Transverse colon (tissue), 4 donors: ENCODE measurements at regions not wholly inside any gene's neighbourhood (a gene's known extent, or its start where the extent isn't known, plus 50 kb on each side); places are given as distances from the start of the nearest gene placed in this dataset.

Source experiments
- DNase-seq: peaks from one replicate; pipeline ENCODE4 v3.0.0-alpha.2; 2019
- H3K27ac ChIP-seq, 4 donors: fragments of 200-600 bp; sonication (generic); 2 replicates each; pipeline ENCODE4 v1.5.1; 2016 to 2018; ENCODE audit warnings: inconsistent platforms in 4 of 4
- H3K27me3 ChIP-seq: fragments of 200-600 bp; sonication (generic); 2 replicates; pipeline ENCODE4 v1.5.1; 2017; ENCODE audit warnings: inconsistent platforms
- H3K36me3 ChIP-seq, 4 donors: fragments of 200-600 bp; sonication (generic); 2 replicates each; pipeline ENCODE4 v1.5.1; 2017 to 2019; ENCODE audit warnings: inconsistent platforms in 4 of 4
- H3K4me1 ChIP-seq, 4 donors: fragments of 200-600 bp; sonication (generic); 2 replicates each; pipeline ENCODE4 v1.5.1; 2017 to 2020; ENCODE audit warnings: inconsistent platforms in 4 of 4
- H3K4me3 ChIP-seq, 4 donors: fragments of 200-600 bp; sonication (generic); 1 replicate in 1 of 4; 2 replicates in 3 of 4; pipeline versions ENCODE4 v1.5.1 to v1.6.1; 2017 to 2019; ENCODE audit warnings: inconsistent platforms in 4 of 4
- H3K9me3 ChIP-seq, 2 donors: fragments of 200-600 bp; sonication (generic); 2 replicates each; pipeline ENCODE4 v1.5.1; 2017 to 2019; ENCODE audit warnings: inconsistent platforms in 2 of 2
- EP300 ChIP-seq: sonication (generic); formaldehyde crosslinking; IDR thresholded peaks from one replicate; pipeline ENCODE4 v1.6.1; 2017; ENCODE audit warnings: antibody characterized with exemption, low read depth
- POLR2A ChIP-seq: fragments of 450-650 bp; IDR thresholded peaks from one replicate; pipeline ENCODE4 v1.6.1; 2016; ENCODE audit warnings: antibody characterized with exemption, mild to moderate bottlenecking, moderate library complexity
- POLR2AphosphoS5 ChIP-seq, 3 donors: sonication (generic); formaldehyde crosslinking; IDR thresholded peaks; one replicate each; pipeline ENCODE4 v1.6.1; 2016; ENCODE audit warnings: antibody characterized with exemption in 3 of 3
- WGBS, 2 donors: methylation state at CpG; one replicate each; pipeline ENCODE4 v1.1.5; 2018; ENCODE audit warnings: low coverage in 1 of 2; 5-methylcytosine and 5-hydroxymethylcytosine counted together
- in situ Hi-C, 4 donors: fragments of 200-750 bp; cut with MboI; loops; one replicate each; pipeline versions ENCODE4 v1.15.0 to v1.15.1; 2017; ENCODE audit warnings: low sequenced_read_pairs in 3 of 4, low pct_ligation_motif_present in 1 of 4, low pct_unique_long_range_greater_than_20kb in 1 of 4
- intact Hi-C: fragments of 100-400 bp; cut with DNase I; formaldehyde crosslinking; loops from one replicate; pipeline ENCODE4 v1.15.1; 2023; ENCODE audit warnings: low total_unique reads
- TF ChIP-seq, protein P1 (sequence below), 5 experiments: fragments of 200-600 bp in 3 of 5; fragments of 450-650 bp in 2 of 5; sonication (generic) in 3 of 5; IDR thresholded peaks; 1 replicate in 2 of 5; 2 replicates in 3 of 5; pipeline ENCODE4 v1.5.1; 2016 to 2017; ENCODE audit warnings: antibody characterized with exemption in 5 of 5, inconsistent platforms in 3 of 5, mild to moderate bottlenecking in 2 of 5, moderate library complexity in 1 of 5

DNA sequence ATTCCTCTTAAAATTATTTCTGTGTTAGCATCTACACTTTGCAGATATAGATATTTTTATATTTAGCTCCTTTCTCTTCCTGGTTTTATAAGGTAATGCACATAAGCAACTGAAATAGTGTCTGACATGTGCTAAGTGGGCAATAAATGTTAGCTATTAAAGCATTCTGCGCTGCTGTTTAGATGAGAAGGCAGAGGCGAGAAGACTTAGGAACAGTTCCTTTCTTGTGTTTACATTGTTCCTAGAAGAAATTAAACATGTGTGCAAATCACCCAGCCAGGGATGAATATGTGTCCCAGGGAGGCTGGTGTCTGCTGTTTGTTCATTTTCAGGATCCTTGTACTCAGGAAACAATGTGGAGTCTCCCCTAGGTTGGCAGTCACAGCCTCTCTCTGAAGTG is 292.3 kb downstream of the PMP22 start:
- 44 to 70% methylated on average over 2 of the region's 2 CpGs for WGBS, 2 donors

DNA sequence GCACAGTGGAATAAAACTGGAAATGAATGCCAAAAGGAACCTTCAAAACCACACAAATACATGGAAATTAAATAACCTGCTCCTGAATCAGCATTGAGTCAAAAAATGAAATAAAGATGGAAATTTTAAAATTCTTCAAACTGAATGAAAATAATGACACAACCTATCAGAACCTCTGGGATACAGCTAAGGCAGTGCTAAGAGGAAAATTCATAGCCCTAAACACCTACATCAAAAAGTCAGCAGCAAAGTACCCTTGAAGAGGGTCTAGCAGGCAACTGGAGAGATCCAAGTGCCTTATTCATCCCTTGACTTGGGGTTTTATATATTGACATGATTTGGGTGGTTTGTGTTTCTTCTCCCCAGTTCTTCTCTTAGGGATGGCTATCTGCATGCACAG is 294.1 kb downstream of the PMP22 start:
- no peak overlapping the region for H3K4me3 ChIP-seq
- DNase-seq: no peak
- H3K4me1 ChIP-seq: no peaks in the 10 kb centered on the region
- H3K27ac ChIP-seq: no peak overlapping the region
- intact Hi-C loops (no loop called here), in situ Hi-C loops (loop anchor here in 1 of 4 donors (25.0 kb wide), 1 partner anchor 109 kb away; no protein-coding TSS in a partner anchor)
- no peaks in the 10 kb centered on the region for H3K36me3 ChIP-seq
- H3K9me3 ChIP-seq: peaks cover 0 to 13% of the 10 kb centered on the region in 2 donors
- peaks cover 3% of the 10 kb centered on the region for H3K27me3 ChIP-seq
- no peak for TF ChIP-seq EP300
- no peak for TF ChIP-seq POLR2AphosphoS5 (IDR thresholded peaks at IDR 0.05)
- TF ChIP-seq, protein P1, sequence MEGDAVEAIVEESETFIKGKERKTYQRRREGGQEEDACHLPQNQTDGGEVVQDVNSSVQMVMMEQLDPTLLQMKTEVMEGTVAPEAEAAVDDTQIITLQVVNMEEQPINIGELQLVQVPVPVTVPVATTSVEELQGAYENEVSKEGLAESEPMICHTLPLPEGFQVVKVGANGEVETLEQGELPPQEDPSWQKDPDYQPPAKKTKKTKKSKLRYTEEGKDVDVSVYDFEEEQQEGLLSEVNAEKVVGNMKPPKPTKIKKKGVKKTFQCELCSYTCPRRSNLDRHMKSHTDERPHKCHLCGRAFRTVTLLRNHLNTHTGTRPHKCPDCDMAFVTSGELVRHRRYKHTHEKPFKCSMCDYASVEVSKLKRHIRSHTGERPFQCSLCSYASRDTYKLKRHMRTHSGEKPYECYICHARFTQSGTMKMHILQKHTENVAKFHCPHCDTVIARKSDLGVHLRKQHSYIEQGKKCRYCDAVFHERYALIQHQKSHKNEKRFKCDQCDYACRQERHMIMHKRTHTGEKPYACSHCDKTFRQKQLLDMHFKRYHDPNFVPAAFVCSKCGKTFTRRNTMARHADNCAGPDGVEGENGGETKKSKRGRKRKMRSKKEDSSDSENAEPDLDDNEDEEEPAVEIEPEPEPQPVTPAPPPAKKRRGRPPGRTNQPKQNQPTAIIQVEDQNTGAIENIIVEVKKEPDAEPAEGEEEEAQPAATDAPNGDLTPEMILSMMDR (IDR thresholded peaks at IDR 0.05): no peak
- no peak for TF ChIP-seq POLR2A

More for the DNA sequence above, 292.3 kb downstream of the PMP22 start:
- Histone ChIP-seq H3K4me3 (no peak overlapping the region), H3K27ac (no peak overlapping the region), H3K27me3 (peaks cover 3% of the 10 kb centered on the region), H3K36me3 (no peaks in the 10 kb centered on the region), H3K9me3 (peaks cover 0 to 13% of the 10 kb centered on the region in 2 donors), H3K4me1 (no peaks in the 10 kb centered on the region)
- in situ Hi-C loops: loop anchor here in 1 of 4 donors (25.0 kb wide), 1 partner anchor 111 kb away; no protein-coding TSS in a partner anchor
- TF ChIP-seq, protein P1 (IDR thresholded peaks at IDR 0.05): no peak
- TF ChIP-seq POLR2A (no peak), EP300 (no peak), POLR2AphosphoS5 (IDR thresholded peaks at IDR 0.05) (peak in 2 of 3 donors; percentile 18 to 54)
- DNase-seq: no peak
- intact Hi-C loops: no loop called here

DNA sequence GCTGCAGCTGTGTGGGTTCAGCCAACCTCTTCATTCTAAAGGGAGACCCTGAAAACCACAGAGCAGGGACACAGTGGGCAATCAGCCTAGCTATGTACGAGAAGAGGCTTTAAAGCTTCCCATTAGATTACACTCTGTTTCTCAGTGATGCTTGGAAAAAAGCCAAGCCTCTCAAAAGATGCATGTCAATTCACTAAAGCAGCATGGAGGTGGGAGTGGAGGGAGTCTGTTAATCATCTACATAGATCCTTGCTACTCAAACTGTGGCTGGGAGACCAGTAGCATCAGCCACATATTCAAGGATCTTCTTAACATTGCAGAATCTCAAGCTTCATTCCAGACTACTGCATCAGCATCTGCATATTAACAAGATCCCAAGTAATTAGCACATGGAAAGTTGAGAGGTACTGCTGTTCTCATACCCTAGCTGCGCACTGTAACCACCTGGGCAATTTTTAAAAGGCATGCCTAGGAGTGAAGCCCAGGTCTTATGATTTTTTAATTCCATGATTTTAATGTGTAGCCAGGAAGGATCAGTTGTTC is 305.9 kb downstream of the PMP22 start:
- Histone ChIP-seq H3K4me1 (no peaks in the 10 kb centered on the region), H3K9me3 (no peaks in the 10 kb centered on the region), H3K27ac (no peak overlapping the region), H3K27me3 (no peaks in the 10 kb centered on the region), H3K4me3 (no peak overlapping the region), H3K36me3 (no peaks in the 10 kb centered on the region)
- intact Hi-C loops: no loop called here
- 62% methylated on average over 2 of the region's 2 CpGs; no CpG with 5 or more reads in 1 of the 2 donors for WGBS, 2 donors
- no peak for DNase-seq
- in situ Hi-C loops: loop anchor here in 1 of 4 donors (25.0 kb wide), 1 partner anchor 97 kb away; no protein-coding TSS in a partner anchor
- TF ChIP-seq POLR2AphosphoS5 (IDR thresholded peaks at IDR 0.05) (no peak), POLR2A (no peak), EP300 (no peak)
- TF ChIP-seq, protein P1 (IDR thresholded peaks at IDR 0.05): no peak

DNA sequence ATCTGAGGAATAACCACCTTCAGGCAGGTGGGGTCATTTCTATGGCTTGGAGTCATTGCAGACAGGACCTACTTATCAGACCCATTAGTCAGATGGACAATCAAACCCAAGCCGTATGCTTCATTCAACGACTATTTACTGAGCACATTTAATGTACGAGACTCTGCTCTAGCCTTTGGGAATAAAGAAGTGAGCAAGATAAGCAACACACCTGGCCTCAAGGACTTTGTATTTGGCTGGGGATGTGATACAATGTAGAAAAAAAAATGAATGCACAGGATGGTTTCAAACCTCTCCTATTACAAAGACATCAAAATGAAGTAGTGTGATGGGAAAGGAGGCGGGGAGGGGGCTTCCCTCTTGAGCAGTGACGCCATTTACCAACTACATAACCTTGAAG is 311.7 kb downstream of the PMP22 start:
- H3K36me3 ChIP-seq: no peaks in the 10 kb centered on the region
- no peaks in the 10 kb centered on the region for H3K9me3 ChIP-seq
- DNase-seq: no peak
- in situ Hi-C loops (loop anchor here in 1 of 4 donors (25.0 kb wide), 1 partner anchor 91 kb away; no protein-coding TSS in a partner anchor), intact Hi-C loops (no loop called here)
- H3K4me3 ChIP-seq: no peak overlapping the region
- H3K27ac ChIP-seq: no peak overlapping the region
- WGBS, 2 donors: 87% methylated on average over 5 of the region's 5 CpGs
- no peaks in the 10 kb centered on the region for H3K27me3 ChIP-seq
- TF ChIP-seq POLR2A: no peak
- H3K4me1 ChIP-seq: no peaks in the 10 kb centered on the region

DNA sequence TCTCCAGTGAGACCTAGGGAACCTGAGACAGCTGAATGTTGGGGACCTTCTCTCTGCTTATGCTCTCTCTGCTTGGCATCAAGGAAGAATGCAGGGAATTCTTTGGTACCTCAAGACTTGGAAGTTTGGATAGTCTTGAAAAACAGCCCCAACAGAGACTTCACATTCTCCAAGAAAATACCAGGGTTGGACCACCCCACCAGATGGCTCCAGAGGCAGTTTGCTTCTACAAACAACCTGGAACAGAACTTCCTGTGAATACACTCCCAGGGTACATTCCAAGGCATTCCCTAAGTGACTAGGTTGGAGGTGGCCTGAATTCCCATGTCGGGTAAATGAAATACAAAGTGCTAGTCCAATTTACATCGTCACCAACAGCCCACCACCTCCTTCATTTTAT is 314.4 kb downstream of the PMP22 start:
- no peak for DNase-seq
- Histone ChIP-seq H3K27ac (no peak overlapping the region), H3K27me3 (no peaks in the 10 kb centered on the region), H3K36me3 (no peaks in the 10 kb centered on the region), H3K4me3 (no peak overlapping the region), H3K9me3 (no peaks in the 10 kb centered on the region), H3K4me1 (no peaks in the 10 kb centered on the region)
- TF ChIP-seq POLR2AphosphoS5 (IDR thresholded peaks at IDR 0.05) (no peak), EP300 (no peak), POLR2A (no peak)
- TF ChIP-seq, protein P1 (IDR thresholded peaks at IDR 0.05): no peak
- WGBS, 2 donors: 93 to 100% methylated on average over 1 to 2 of the region's 2 CpGs
- intact Hi-C loops (no loop called here), in situ Hi-C loops (loop anchor here in 1 of 4 donors (25.0 kb wide), 1 partner anchor 88 kb away; no protein-coding TSS in a partner anchor)
